ENCODE measurements at regions not wholly inside any gene's neighbourhood (a gene's known extent, or its start where the extent isn't known, plus 50 kb on each side); places are given as distances from the start of the nearest gene placed in this dataset.

GRCh38 chr4:127001933-127002332 lies 630.8 kb upstream of the INTU start:
- TF ChIP-seq POLR2A (IDR thresholded peaks at IDR 0.05), result no peak
- TF ChIP-seq, protein P1, sequence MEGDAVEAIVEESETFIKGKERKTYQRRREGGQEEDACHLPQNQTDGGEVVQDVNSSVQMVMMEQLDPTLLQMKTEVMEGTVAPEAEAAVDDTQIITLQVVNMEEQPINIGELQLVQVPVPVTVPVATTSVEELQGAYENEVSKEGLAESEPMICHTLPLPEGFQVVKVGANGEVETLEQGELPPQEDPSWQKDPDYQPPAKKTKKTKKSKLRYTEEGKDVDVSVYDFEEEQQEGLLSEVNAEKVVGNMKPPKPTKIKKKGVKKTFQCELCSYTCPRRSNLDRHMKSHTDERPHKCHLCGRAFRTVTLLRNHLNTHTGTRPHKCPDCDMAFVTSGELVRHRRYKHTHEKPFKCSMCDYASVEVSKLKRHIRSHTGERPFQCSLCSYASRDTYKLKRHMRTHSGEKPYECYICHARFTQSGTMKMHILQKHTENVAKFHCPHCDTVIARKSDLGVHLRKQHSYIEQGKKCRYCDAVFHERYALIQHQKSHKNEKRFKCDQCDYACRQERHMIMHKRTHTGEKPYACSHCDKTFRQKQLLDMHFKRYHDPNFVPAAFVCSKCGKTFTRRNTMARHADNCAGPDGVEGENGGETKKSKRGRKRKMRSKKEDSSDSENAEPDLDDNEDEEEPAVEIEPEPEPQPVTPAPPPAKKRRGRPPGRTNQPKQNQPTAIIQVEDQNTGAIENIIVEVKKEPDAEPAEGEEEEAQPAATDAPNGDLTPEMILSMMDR (IDR thresholded peaks at IDR 0.05), result no peak
- no peak for TF ChIP-seq EP300 (IDR thresholded peaks at IDR 0.05)
- no peak for TF ChIP-seq POLR2AphosphoS5 (IDR thresholded peaks at IDR 0.05)

Data from suprapubic skin (tissue), 4 donors.